ENCODE measurements at regions not wholly inside any gene's neighbourhood (a gene's known extent, or its start where the extent isn't known, plus 50 kb on each side); places are given as distances from the start of the nearest gene placed in this dataset.

DNA sequence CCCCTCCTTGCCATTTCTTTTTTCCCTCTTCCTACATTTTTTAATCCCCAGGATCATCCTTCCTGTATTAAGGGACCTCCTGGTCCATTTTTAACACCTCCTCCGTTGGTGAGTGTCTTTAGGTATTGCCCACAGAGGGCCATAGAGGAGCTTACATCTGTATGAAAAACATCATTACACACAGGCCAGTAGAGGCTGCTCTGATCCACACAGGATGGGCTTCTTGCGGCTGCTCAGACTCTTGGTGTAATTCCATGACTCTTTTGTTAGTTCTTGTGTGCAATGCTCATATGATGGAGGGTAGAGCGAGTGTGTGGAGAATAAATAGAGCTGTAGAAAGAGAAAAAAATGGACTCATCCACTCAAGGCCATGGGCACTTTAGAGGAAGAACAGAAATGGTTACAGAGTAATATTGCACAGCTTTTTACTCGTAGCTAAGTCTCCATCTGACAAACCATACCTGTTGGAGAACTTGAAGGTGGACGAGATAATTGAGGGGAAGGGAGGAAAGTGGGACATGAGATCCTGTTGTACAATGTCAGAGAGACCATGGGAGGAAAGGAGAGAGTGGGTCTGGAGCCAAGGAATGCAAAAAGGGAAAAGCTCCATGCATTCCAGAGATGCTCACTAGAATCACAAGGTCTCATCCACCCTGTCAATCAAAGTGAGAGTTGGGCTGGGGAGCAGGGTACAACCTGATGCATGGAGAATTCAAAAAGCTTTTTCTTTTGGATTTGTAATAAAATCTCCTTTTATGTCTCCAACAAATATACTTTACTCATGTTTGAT is 129.7 kb upstream of the TNP1 start:
- ChIA-PET POLR2A (no interaction called here), CTCF (no interaction called here)
- Histone ChIP-seq H3K27ac (ENCODE audit: low read length) (no peak overlapping the region), H3K27me3 (ENCODE audit: control insufficient read depth, insufficient read depth, low read length) (no peaks in the 10 kb centered on the region; the same call in 1 of the 2 replicates), H3K36me3 (ENCODE audit: control insufficient read depth, insufficient read depth, low read length) (no peaks in the 10 kb centered on the region), H3K4me1 (ENCODE audit: control insufficient read depth, insufficient read depth, low read length) (no peaks in the 10 kb centered on the region), H3K4me3 (ENCODE audit: low read depth in 2 of 2, low read length in 2 of 2) (no peak overlapping the region), H3K9me3 (ENCODE audit: control insufficient read depth, insufficient read depth, low read depth, low read length) (no peaks in the 10 kb centered on the region)
- BruUV-seq (replicated peaks): no TSS peak
- in situ Hi-C loops (cut with HindIII; ENCODE audit: low pct_unique_long_range_greater_than_20kb, low sequenced_read_pairs): no loop called here
- intact Hi-C loops (cut with micrococcal nuclease; ENCODE audit: unreplicated experiment): no loop called here
- ATAC-seq (no peak), DNase-seq (ENCODE audit: low read depth, low spot score) (no peak)
- TF ChIP-seq REST (IDR thresholded peaks at IDR 0.05; ENCODE audit: insufficient read depth in 1 of 2, low read depth in 2 of 2, low read length in 1 of 2) (no peak), TCF7L2 (IDR thresholded peaks at IDR 0.05; ENCODE audit: low read depth, low read length) (no peak), SIN3A (IDR thresholded peaks at IDR 0.05; ENCODE audit: borderline replicate concordance, insufficient read depth, low read depth, low read length) (no peak)
- TF ChIP-seq, protein P1, sequence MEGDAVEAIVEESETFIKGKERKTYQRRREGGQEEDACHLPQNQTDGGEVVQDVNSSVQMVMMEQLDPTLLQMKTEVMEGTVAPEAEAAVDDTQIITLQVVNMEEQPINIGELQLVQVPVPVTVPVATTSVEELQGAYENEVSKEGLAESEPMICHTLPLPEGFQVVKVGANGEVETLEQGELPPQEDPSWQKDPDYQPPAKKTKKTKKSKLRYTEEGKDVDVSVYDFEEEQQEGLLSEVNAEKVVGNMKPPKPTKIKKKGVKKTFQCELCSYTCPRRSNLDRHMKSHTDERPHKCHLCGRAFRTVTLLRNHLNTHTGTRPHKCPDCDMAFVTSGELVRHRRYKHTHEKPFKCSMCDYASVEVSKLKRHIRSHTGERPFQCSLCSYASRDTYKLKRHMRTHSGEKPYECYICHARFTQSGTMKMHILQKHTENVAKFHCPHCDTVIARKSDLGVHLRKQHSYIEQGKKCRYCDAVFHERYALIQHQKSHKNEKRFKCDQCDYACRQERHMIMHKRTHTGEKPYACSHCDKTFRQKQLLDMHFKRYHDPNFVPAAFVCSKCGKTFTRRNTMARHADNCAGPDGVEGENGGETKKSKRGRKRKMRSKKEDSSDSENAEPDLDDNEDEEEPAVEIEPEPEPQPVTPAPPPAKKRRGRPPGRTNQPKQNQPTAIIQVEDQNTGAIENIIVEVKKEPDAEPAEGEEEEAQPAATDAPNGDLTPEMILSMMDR (IDR thresholded peaks at IDR 0.05): no peak

- H3K4me3 ChIP-seq (ENCODE audit: low read depth in 2 of 2, low read length in 2 of 2): no peak overlapping the region
- DNase-seq (ENCODE audit: low read depth, low spot score) (no peak), ATAC-seq (no peak)
- no peaks in the 10 kb centered on the region for H3K27me3 ChIP-seq (ENCODE audit: control insufficient read depth, insufficient read depth, low read length)
- no TSS peak for BruUV-seq (replicated peaks)
- no peaks in the 10 kb centered on the region for H3K4me1 ChIP-seq (ENCODE audit: control insufficient read depth, insufficient read depth, low read length)
- intact Hi-C loops (cut with micrococcal nuclease; ENCODE audit: unreplicated experiment) (no loop called here), in situ Hi-C loops (cut with HindIII; ENCODE audit: low pct_unique_long_range_greater_than_20kb, low sequenced_read_pairs) (no loop called here)
- CTCF ChIA-PET: no interaction called here
- TF ChIP-seq REST (IDR thresholded peaks at IDR 0.05; ENCODE audit: insufficient read depth in 1 of 2, low read depth in 2 of 2, low read length in 1 of 2): no peak
- TF ChIP-seq, protein P1 (IDR thresholded peaks at IDR 0.05): no peak
- TF ChIP-seq POLR2AphosphoS5 (IDR thresholded peaks at IDR 0.05; ENCODE audit: low read depth, low read length): no peak
- TF ChIP-seq SIN3A (IDR thresholded peaks at IDR 0.05; ENCODE audit: borderline replicate concordance, insufficient read depth, low read depth, low read length): no peak
- no peak for TF ChIP-seq TCF7L2 (IDR thresholded peaks at IDR 0.05; ENCODE audit: low read depth, low read length)
- no peak overlapping the region for H3K27ac ChIP-seq (ENCODE audit: low read length)
- POLR2A ChIA-PET: no interaction called here
- no peaks in the 10 kb centered on the region for H3K9me3 ChIP-seq (ENCODE audit: control insufficient read depth, insufficient read depth, low read depth, low read length)
- no peaks in the 10 kb centered on the region for H3K36me3 ChIP-seq (ENCODE audit: control insufficient read depth, insufficient read depth, low read length)
Observed at GRCh38 chr2:216987252-216987821, 127.5 kb upstream of the TNP1 start.

Data from Panc1 (cell line).